ENCODE measurements at regions not wholly inside any gene's neighbourhood (a gene's known extent, or its start where the extent isn't known, plus 50 kb on each side); places are given as distances from the start of the nearest gene placed in this dataset.

DNA sequence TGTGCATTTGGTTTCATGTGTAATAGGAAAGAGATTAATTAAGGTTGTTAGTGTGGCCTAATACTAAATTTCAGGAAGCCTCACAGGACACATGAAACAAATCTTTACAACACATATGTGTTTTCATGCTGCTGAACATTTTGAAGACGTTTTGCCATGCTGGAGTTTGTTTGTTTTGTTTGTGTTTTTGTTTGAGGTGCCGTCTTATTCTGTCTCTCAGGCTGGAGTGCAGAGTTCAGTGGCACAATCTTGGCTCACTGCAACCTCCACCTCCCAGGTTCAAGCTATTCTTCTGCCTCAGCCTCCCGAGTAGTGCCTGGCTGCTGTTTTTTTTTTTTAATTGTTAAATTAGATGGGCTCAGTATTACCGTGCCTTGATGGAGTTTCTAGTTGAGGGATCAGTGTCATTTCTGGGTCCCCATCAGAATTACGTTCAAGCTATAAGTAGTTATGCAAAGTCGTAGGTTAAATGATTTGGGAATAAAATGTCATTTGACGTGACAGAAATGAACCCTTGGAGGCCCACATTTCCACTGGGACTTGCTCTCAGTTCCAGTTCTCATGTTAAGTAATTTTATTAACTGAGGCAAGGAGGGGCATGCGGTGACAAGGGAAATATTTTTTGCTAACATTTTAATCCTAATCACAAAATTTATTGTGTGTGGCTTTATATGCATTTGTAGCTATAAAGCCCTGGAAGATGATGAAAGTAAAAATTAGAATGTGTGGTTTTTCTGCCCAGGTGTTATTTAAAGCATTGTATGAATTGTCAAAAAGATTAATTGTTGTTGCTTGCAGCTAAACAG is 196.9 kb downstream of the TM9SF2 start:
- DNase-seq (ENCODE audit: low spot score) (no peak), ATAC-seq (ENCODE audit: low FRiP score) (no peak)
- TF ChIP-seq CTCF (IDR thresholded peaks at IDR 0.05): no peak

- ATAC-seq (ENCODE audit: low FRiP score): no peak
Measured at GRCh38 chr13:99695857-99696256, 194.6 kb downstream of the TM9SF2 start.

GRCh38 chr13:99693852-99694611 is 192.8 kb downstream of the TM9SF2 start:
- no peak for TF ChIP-seq CTCF (IDR thresholded peaks at IDR 0.05)
- ATAC-seq (ENCODE audit: low FRiP score) (no peak), DNase-seq (ENCODE audit: low spot score) (no peak)

More at GRCh38 chr13:99695857-99696256, 194.6 kb downstream of the TM9SF2 start:
- no peak for DNase-seq (ENCODE audit: low spot score)
- no peak for TF ChIP-seq CTCF (IDR thresholded peaks at IDR 0.05)

DNA sequence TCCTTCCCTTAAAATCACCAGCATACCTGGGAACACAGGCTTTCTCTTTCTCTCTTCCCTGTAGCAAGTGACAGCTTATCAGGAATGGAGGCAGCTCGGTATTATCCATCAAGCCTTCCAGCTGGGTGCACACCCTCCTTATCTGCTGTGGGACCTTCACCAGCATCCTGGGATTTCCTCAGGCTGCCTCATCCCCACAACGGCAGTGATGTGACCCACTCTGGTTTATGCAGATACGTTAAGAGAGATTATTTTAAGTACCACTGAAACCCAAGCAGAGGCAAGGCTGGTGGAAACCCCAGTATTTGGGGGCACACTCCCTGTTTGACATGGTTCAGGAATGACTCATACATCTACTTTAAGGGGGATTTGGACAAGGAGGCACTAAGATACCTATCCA is 192.1 kb downstream of the TM9SF2 start:
- ATAC-seq (ENCODE audit: low FRiP score) (no peak), DNase-seq (ENCODE audit: low spot score) (no peak)
- TF ChIP-seq CTCF (IDR thresholded peaks at IDR 0.05): no peak

GRCh38 chr13:99692854-99693253 is 191.6 kb downstream of the TM9SF2 start:
- no peak for DNase-seq (ENCODE audit: low spot score)
- TF ChIP-seq CTCF (IDR thresholded peaks at IDR 0.05): no peak
- ATAC-seq (ENCODE audit: low FRiP score): no peak

DNA sequence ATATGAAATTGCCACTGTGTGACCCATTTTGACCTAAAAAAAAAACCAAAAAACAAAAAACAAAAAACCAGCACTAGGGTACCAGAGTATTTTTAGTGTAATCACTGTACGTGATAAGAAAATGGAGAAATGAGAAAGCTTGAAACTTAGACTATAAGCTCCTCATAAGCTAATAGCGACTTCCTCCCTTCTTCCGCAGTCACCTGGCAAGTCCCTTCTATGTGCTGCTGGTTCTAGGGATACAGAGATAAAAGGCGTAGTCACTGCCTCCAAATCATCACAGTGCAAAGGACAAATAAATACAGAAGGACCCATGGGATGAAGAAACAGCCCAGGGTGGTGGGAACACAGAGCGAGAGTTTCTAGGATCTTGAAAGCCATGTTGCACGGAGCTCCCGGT is 190.3 kb downstream of the TM9SF2 start:
- TF ChIP-seq CTCF (IDR thresholded peaks at IDR 0.05): no peak
- no peak for DNase-seq (ENCODE audit: low spot score)
- no peak for ATAC-seq (ENCODE audit: low FRiP score)
